GM12878 (cell line): ENCODE measurements at regions not wholly inside any gene's neighbourhood (a gene's known extent, or its start where the extent isn't known, plus 50 kb on each side); places are given as distances from the start of the nearest gene placed in this dataset.

Experiments used
- ATAC-seq: fragments of 200-7000 bp; cut with Tn5 transposase; 3 replicates; pipeline ENCODE4 v1.9.1; 2020; ENCODE audit warnings: mild to moderate bottlenecking, moderate library complexity
- BruUV-seq: library from RNA; stranded (reverse); fragments of 400-500 nt; replicated peaks from 2 replicates; lab custom pipeline; 2021; lab: Mats Ljungman, UMichigan
- CTCF ChIA-PET: fragments of 300-600 bp; sonication (Branson Sonifier 250); formaldehyde crosslinking; extraction: SDS; loops from one replicate; lab custom pipeline; 2021; ENCODE audit warnings: inconsistent platforms; lab: Yijun Ruan, JAX
- POLR2A ChIA-PET: fragments of 350-600 bp; formaldehyde crosslinking; extraction: SDS; loops from one replicate; lab custom pipeline; 2021; ENCODE audit warnings: inconsistent platforms; lab: Charles Lee
- RAD21 ChIA-PET: fragments of 300-600 bp; sonication (Branson Sonifier 250); formaldehyde crosslinking; loops from one replicate; lab custom pipeline; 2023; ENCODE audit warnings: antibody characterized with exemption; ENCODE audit not compliant: unreplicated experiment; lab: Charles Lee
- SMC1A ChIA-PET: fragments of 300-600 bp; sonication (Branson Sonifier 250); formaldehyde crosslinking; loops from one replicate; lab custom pipeline; 2023; ENCODE audit not compliant: unreplicated experiment, uncharacterized antibody; lab: Charles Lee
- DNase-seq: peaks from one replicate; pipeline ENCODE4 v3.0.0-alpha.2; 2011; ENCODE audit warnings: low read depth, low spot score
- FAIRE-seq: peaks from 3 replicates; lab custom pipeline; 2011; peaks lifted over from hg19 to GRCh38; lab: Jason Lieb, UNC
- H2AFZ ChIP-seq: 2 replicates; pipeline ENCODE4 v1.6.0; 2011; ENCODE audit warnings: low read depth, low read length, control low read depth; ENCODE audit not compliant: control insufficient read depth
- H3K27ac ChIP-seq: 2 replicates; pipeline ENCODE4 v1.5.1; 2011; ENCODE audit warnings: control low read depth; ENCODE audit not compliant: control insufficient read depth, insufficient read depth
- H3K27me3 ChIP-seq, 2 experiments: replicated peaks in 1 of 2; 2 replicates each; pipeline versions ENCODE4 v1.6.0 to v1.6.1; 2011; ENCODE audit warnings: low read length in 1 of 2; ENCODE audit not compliant: control insufficient read depth in 2 of 2, insufficient read depth in 2 of 2
- H3K36me3 ChIP-seq, 2 experiments: 2 replicates each; pipeline ENCODE4 v1.5.1; 2011; ENCODE audit warnings: low read length in 1 of 2; ENCODE audit not compliant: control insufficient read depth in 2 of 2, insufficient read depth in 2 of 2
- H3K4me1 ChIP-seq: 2 replicates; pipeline ENCODE4 v1.6.1; 2011; ENCODE audit warnings: mild to moderate bottlenecking, low read length, moderate library complexity, mixed read lengths; ENCODE audit not compliant: control insufficient read depth, insufficient read depth
- H3K4me2 ChIP-seq: 2 replicates; pipeline ENCODE4 v1.6.0; 2011; ENCODE audit warnings: control low read depth; ENCODE audit not compliant: control insufficient read depth, insufficient read depth
- H3K4me3 ChIP-seq: fragments of 200-600 bp; sonication (generic); 2 replicates; pipeline ENCODE4 v1.5.1; 2016
- H3K79me2 ChIP-seq: 2 replicates; pipeline ENCODE4 v1.6.0; 2011; ENCODE audit warnings: low read length; ENCODE audit not compliant: control insufficient read depth, insufficient read depth
- H3K9ac ChIP-seq: 2 replicates; pipeline ENCODE4 v1.8.0; 2011; ENCODE audit warnings: low read length, control low read depth, mixed read lengths; ENCODE audit not compliant: control insufficient read depth, insufficient read depth
- H3K9me3 ChIP-seq: replicated peaks from 3 replicates; pipeline ENCODE4 v1.5.1; 2011; ENCODE audit warnings: mild to moderate bottlenecking, low read length; ENCODE audit not compliant: control insufficient read depth, insufficient read depth
- H4K20me1 ChIP-seq: 2 replicates; pipeline ENCODE4 v1.6.0; 2011; ENCODE audit not compliant: control insufficient read depth, insufficient read depth
- BMI1 ChIP-seq: fragments of 450-650 bp; IDR thresholded peaks from 2 replicates; pipeline ENCODE4 v1.6.1; 2016; ENCODE audit warnings: mild to moderate bottlenecking, moderate library complexity, borderline replicate concordance
- CREB1 ChIP-seq: IDR thresholded peaks from 2 replicates; pipeline ENCODE4 v1.6.1; 2012; ENCODE audit warnings: low read depth, mild to moderate bottlenecking, inconsistent platforms
- ETV6 ChIP-seq, 2 experiments: fragments of 450-650 bp in 1 of 2; IDR thresholded peaks in 1 of 2; conservative IDR thresholded peaks in 1 of 2; 2 replicates each; pipeline ENCODE4 v1.6.1; 2014; ENCODE audit warnings: antibody characterized with exemption in 1 of 2, borderline replicate concordance in 1 of 2, low read depth in 1 of 2, mild to moderate bottlenecking in 1 of 2, moderate library complexity in 1 of 2
- MTA3 ChIP-seq: IDR thresholded peaks from 2 replicates; pipeline ENCODE4 v1.6.1; 2012; ENCODE audit warnings: low read length, inconsistent platforms, borderline replicate concordance
- NBN ChIP-seq: fragments of 450-650 bp; IDR thresholded peaks from 2 replicates; pipeline ENCODE4 v1.6.1; 2016
- NRF1 ChIP-seq: conservative IDR thresholded peaks from 2 replicates; pipeline ENCODE4 v1.6.1; 2011; ENCODE audit warnings: mild to moderate bottlenecking, low read depth, low read length, improper control_type of control experiment
- PBX3 ChIP-seq: IDR thresholded peaks from 2 replicates; pipeline ENCODE4 v1.6.1; 2011; ENCODE audit warnings: mild to moderate bottlenecking, low read depth, low read length, moderate library complexity; ENCODE audit not compliant: insufficient replicate concordance
- RUNX3 ChIP-seq: IDR thresholded peaks from 2 replicates; pipeline ENCODE4 v1.6.1; 2012; ENCODE audit warnings: low read length, inconsistent platforms
- TBL1XR1 ChIP-seq: IDR thresholded peaks from 2 replicates; pipeline ENCODE4 v1.6.1; 2012; ENCODE audit warnings: low read depth, low read length, improper control_type of control experiment
- TCF3 ChIP-seq: IDR thresholded peaks from 2 replicates; pipeline ENCODE4 v1.6.1; 2012; ENCODE audit warnings: low read depth, mild to moderate bottlenecking, low read length, borderline replicate concordance; ENCODE audit not compliant: insufficient read depth
- ZNF24 ChIP-seq: fragments of 450-650 bp; IDR thresholded peaks from 2 replicates; pipeline ENCODE4 v1.6.1; 2017; ENCODE audit warnings: antibody characterized with exemption, mild to moderate bottlenecking
- ZNF384 ChIP-seq: IDR thresholded peaks from 2 replicates; pipeline ENCODE4 v1.6.1; 2012; ENCODE audit warnings: low read depth, mild to moderate bottlenecking, low read length, improper control_type of control experiment, borderline replicate concordance
- WGBS: methylation state at CpG from one replicate; pipeline ENCODE4 v1.1.6; 2016; ENCODE audit warnings: low lambda C conversion rate; ENCODE audit not compliant: insufficient replicate concordance, insufficient coverage; ENCODE audit errors: missing lambda C conversion rate; 5-methylcytosine and 5-hydroxymethylcytosine counted together
- in situ Hi-C: fragments of 300-500 bp; cut with MboI; formaldehyde crosslinking; loops from 9 replicates; pipeline ENCODE4 v1.14.3; 2018; ENCODE audit warnings: mixed read lengths
- intact Hi-C: fragments of 100-400 bp; cut with micrococcal nuclease; formaldehyde crosslinking; loops from one replicate; pipeline ENCODE4 v1.14.2; 2022; ENCODE audit not compliant: unreplicated experiment

DNA sequence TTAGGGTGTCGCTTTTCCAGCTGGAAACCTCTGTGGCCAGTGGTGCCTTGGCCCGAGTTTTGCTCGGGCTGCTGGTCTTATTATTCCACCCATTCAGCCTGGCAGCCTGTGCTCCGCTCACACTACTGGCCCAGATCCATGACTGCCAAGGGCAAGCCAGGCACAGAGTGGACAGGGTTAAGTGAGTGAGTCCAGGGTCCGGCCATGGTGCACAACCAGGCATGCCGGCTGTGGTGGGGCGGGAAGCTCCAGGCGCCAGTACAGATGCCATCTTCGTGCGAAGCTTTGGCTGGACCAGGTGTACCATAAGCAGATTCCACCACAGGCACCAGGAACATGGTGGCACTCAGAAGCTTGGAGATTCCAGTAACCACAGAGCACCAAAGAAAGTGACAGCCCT, 580.2 kb upstream of the FAM174A start:
- ChIA-PET SMC1A (interaction anchor here (1.2 kb wide), 1 partner anchor 13 kb away, joined by 4 read pairs; no protein-coding TSS in a partner anchor), RAD21 (no interaction called here), POLR2A (no interaction called here), CTCF (no interaction called here)
- no peaks in the 10 kb centered on the region for H3K36me3 ChIP-seq
- 42% methylated on average over 10 of the region's 10 CpGs for WGBS
- ATAC-seq (no peak), FAIRE-seq (no peak), DNase-seq (no peak)
- in situ Hi-C loops (no loop called here), intact Hi-C loops (no loop called here)
- H3K9ac ChIP-seq = no peak overlapping the region
- no peak overlapping the region for H2AFZ ChIP-seq
- no peaks in the 10 kb centered on the region for H3K79me2 ChIP-seq
- H4K20me1 ChIP-seq = no peaks in the 10 kb centered on the region
- H3K27me3 ChIP-seq = no peaks in the 10 kb centered on the region
- no TSS peak for BruUV-seq
- no peak overlapping the region for H3K4me3 ChIP-seq
- no peak for TF ChIP-seq ETV6 (conservative IDR thresholded peaks at IDR 0.05 in 1 of 2, IDR thresholded peaks at IDR 0.05 in 1 of 2; ENCODE audit: borderline replicate concordance in 1 of 2, low read depth in 1 of 2)
- no peak for TF ChIP-seq PBX3
- no peak for TF ChIP-seq BMI1
- no peak for TF ChIP-seq NBN
- no peak for TF ChIP-seq ZNF24
- no peak for TF ChIP-seq TBL1XR1
- TF ChIP-seq NRF1 = no peak
- no peak for TF ChIP-seq CREB1
- no peak for TF ChIP-seq RUNX3
- no peak for TF ChIP-seq TCF3
- TF ChIP-seq MTA3 = no peak
- no peak for TF ChIP-seq ZNF384
- no peaks in the 10 kb centered on the region for H3K4me1 ChIP-seq
- no peak overlapping the region for H3K4me2 ChIP-seq
- H3K9me3 ChIP-seq = no peaks in the 10 kb centered on the region
- H3K27ac ChIP-seq = no peak overlapping the region
